ENCODE measurements at regions not wholly inside any gene's neighbourhood (a gene's known extent, or its start where the extent isn't known, plus 50 kb on each side); places are given as distances from the start of the nearest gene placed in this dataset.

DNA sequence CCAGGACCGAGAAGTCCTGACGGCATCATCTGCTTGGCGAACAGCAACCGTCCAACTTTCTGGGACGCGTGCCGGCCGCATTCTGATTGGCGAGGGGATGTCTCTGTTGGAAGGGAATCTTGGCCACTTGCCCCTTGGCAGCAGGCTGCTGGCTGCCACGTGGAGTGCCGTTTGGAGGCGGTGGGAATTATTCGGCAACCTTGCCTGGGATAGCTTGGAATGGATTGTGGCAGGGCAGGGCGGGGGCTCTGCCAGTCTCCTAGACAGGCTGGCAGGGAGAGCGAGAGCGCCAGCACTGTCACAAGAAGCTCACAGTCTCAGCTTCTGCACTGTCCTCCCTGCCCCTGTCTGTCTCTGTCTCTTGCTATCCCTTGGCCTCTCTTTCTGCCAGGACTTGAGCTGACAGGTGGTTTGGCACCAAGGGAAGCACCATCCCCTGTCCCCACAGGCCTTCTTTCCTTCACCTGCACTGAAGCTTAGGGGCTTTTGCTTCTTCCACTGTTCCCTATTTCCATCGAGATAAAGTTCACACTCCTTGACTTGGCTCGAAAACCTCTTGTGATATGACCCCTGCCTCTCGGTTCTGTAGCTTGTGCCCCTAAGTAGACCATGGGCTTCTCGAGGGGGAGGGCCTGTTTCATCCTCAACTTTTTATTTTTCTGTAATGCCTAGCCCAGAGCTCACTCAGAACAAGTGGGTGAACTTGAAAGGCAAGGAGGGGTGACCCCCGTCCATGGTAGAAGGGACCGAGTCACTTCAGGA, 201.9 kb downstream of the PHETA1 start:
- no peak for TF ChIP-seq POLR2A (IDR thresholded peaks at IDR 0.05)
- Histone ChIP-seq H3K4me1 (no peaks in the 10 kb centered on the region), H3K9me3 (no peaks in the 10 kb centered on the region), H3K27me3 (no peaks in the 10 kb centered on the region), H3K36me3 (no peaks in the 10 kb centered on the region), H3K4me3 (no peak overlapping the region), H3K27ac (no peak overlapping the region)
- peak in 1 of 2 donors; percentile 29 for DNase-seq
- intact Hi-C loops (cut with DNase I; ENCODE audit: low total_unique reads): no loop called here

DNA sequence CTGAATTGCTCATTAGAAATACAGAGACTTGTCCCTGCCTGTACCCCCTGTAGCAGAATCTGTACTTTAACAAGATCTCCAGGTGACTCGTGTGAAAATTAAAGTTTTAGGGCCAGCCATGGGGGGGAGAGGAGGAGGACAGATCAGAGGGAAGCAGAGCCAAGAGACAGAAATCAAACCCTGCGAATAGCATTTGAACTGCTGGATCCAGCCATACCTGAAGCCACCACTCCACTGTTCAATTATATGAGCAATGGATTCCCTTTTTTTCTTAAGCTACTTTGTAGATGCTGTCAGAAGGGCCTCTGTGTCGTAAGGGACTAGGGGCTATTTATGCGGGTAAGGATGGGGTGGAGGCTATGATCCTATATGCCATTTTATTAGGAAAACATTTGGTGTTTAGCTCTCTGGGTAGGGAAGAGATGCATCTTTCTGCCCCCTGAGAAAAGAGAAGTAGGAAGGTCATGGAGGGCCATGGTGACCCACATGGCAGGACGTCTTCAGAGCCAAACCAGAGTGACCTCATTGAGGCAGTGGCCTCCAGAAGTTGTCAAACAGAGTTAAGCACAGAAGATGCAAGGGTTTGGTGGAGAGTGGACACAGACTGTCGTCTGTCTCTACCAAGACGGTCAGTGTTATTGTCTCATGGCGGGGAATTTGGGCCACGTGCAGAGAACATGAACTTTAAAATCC, 203.9 kb downstream of the PHETA1 start:
- TF ChIP-seq, protein P1, sequence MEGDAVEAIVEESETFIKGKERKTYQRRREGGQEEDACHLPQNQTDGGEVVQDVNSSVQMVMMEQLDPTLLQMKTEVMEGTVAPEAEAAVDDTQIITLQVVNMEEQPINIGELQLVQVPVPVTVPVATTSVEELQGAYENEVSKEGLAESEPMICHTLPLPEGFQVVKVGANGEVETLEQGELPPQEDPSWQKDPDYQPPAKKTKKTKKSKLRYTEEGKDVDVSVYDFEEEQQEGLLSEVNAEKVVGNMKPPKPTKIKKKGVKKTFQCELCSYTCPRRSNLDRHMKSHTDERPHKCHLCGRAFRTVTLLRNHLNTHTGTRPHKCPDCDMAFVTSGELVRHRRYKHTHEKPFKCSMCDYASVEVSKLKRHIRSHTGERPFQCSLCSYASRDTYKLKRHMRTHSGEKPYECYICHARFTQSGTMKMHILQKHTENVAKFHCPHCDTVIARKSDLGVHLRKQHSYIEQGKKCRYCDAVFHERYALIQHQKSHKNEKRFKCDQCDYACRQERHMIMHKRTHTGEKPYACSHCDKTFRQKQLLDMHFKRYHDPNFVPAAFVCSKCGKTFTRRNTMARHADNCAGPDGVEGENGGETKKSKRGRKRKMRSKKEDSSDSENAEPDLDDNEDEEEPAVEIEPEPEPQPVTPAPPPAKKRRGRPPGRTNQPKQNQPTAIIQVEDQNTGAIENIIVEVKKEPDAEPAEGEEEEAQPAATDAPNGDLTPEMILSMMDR (IDR thresholded peaks at IDR 0.05): no peak
- no peak for TF ChIP-seq POLR2A (IDR thresholded peaks at IDR 0.05)
- Histone ChIP-seq H3K4me3 (no peak overlapping the region), H3K4me1 (no peaks in the 10 kb centered on the region), H3K27ac (no peak overlapping the region), H3K36me3 (no peaks in the 10 kb centered on the region), H3K27me3 (no peaks in the 10 kb centered on the region), H3K9me3 (no peaks in the 10 kb centered on the region)
- DNase-seq: no peak
- intact Hi-C loops (cut with DNase I; ENCODE audit: low total_unique reads): no loop called here

DNA sequence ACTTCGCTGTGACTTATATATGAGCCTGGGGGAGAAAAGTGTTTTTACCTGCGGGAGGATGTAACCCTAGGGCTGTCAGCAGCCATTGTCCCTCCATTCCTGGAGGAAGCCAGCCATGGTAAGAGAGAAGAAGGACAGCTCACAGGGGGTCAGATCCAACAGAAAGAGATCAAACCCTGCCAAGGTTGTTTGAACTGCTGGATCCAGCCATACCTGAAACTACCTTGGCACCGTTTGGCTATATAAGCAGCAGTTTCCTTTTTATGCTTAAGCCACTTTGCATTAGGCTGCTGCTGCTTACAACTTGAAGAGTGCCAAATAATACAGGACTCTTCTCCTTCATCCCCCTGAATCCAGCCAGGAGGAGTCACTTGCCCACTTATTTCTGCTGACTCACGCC, 205.5 kb downstream of the PHETA1 start:
- intact Hi-C loops (cut with DNase I; ENCODE audit: low total_unique reads): no loop called here
- Histone ChIP-seq H3K4me3 (no peak overlapping the region), H3K27ac (no peak overlapping the region), H3K9me3 (no peaks in the 10 kb centered on the region), H3K27me3 (no peaks in the 10 kb centered on the region), H3K4me1 (no peaks in the 10 kb centered on the region), H3K36me3 (no peaks in the 10 kb centered on the region)
- DNase-seq: no peak
- TF ChIP-seq, protein P1 (IDR thresholded peaks at IDR 0.05): no peak
- no peak for TF ChIP-seq POLR2A (IDR thresholded peaks at IDR 0.05)

DNA sequence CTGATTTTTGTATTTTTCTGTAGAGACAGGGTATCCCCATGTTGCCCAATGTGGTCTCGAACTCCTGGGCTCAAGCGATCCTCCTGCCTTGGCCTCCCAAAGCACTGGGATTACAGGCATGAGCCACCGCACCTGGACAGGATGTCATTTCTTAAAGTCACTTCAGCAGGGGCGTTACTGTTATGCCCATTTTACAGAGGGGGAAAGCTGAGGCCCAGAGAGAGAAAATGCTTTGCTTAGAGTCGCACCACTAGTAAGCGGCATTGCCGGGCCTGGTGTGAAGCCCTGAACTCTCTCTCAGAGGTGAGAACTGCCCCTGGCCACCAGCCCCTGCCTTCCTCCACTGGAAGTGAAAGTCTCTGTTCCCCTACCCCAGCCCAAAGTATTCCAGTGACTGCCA, 207.0 kb downstream of the PHETA1 start:
- intact Hi-C loops (cut with DNase I; ENCODE audit: low total_unique reads): no loop called here
- no peak for DNase-seq
- H3K9me3 ChIP-seq: no peaks in the 10 kb centered on the region
- no peak overlapping the region for H3K27ac ChIP-seq
- no peaks in the 10 kb centered on the region for H3K4me1 ChIP-seq
- H3K4me3 ChIP-seq: no peak overlapping the region
- TF ChIP-seq POLR2A (IDR thresholded peaks at IDR 0.05): no peak
- TF ChIP-seq, protein P1 (IDR thresholded peaks at IDR 0.05): no peak
- no peaks in the 10 kb centered on the region for H3K36me3 ChIP-seq
- H3K27me3 ChIP-seq: no peaks in the 10 kb centered on the region

DNA sequence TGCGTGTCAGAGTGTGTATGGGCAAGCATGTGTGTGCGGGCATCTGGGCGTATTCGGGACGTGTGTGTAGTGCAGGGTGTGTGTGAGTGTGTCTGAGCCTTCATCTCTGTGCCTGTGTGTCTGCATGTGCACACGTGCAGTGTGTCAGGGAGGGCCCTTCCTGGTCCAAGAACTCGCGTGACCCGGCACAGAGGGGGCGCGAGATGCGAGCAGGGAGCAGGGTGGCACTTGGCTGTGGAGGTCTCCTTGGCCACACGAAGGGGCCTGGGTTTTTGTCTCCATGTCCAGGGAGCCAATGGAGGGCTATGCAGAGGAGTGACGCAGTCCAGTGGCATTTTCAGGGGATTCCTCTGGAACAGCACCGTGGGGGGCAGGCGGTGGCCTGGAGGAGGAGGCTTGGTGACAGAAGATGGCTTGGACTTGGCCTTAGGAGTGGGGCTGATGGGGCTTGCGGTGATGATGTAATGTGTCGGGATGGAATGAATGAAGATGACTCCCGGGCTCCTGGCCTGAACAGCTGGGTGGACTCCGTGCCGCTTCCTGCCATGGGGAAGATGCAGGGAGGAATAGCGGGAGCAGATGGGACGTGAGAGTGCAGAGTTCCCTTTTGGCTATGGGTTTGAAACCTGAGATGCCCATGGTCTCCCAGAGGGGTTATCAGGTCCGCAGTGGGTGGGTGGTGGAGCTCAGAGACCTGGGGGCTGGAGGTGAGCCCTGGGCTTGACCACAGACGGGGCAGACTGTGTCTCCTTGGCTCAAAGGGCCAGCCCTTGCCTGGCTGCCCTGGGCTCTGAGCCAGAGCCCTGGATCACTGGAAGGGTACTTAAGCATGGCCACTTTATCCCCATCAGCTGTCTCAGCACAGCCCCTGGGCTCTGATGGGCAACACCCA, 208.3 kb downstream of the PHETA1 start:
- TF ChIP-seq POLR2A (IDR thresholded peaks at IDR 0.05): no peak
- TF ChIP-seq, protein P1 (IDR thresholded peaks at IDR 0.05): no peak
- intact Hi-C loops (cut with DNase I; ENCODE audit: low total_unique reads): no loop called here
- Histone ChIP-seq H3K4me3 (no peak overlapping the region), H3K9me3 (no peaks in the 10 kb centered on the region), H3K27ac (no peak overlapping the region), H3K36me3 (no peaks in the 10 kb centered on the region), H3K27me3 (no peaks in the 10 kb centered on the region), H3K4me1 (no peaks in the 10 kb centered on the region)
- no peak for DNase-seq

All from uterus (tissue), 3 donors.